Hepatic stellate cell (primary cell): ENCODE measurements at regions not wholly inside any gene's neighbourhood (a gene's known extent, or its start where the extent isn't known, plus 50 kb on each side); places are given as distances from the start of the nearest gene placed in this dataset.
"Not testable (repeated sequence)": the region's sequence is repeated elsewhere in the genome, so short reads cannot be mapped to it uniquely, and the experiment has no call there.

ENCODE experiments used
- DNase-seq: peaks from one replicate; pipeline ENCODE4 v3.0.0; 2011; ENCODE audit warnings: low spot score

DNA sequence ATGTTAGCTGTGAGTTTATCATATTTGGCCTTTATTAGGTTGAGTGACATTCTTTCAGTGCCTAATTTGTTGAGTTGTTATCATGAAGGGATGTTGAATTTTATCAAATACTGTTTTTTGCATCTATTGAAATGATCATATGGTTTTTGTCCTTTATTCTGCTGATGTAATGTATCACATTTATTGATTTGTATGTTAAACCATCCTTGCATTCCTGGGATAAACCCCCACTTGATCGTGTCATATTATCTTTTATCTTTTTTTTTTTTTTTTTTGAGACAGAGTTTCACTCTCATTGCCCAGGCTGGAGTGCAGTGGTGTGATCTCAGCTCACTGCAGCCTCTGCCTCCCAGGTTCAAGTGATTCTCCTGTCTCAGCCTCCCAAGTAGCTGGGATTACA, 51.9 kb upstream of the MFGE8 start:
- not testable (repeated sequence) for DNase-seq

DNA sequence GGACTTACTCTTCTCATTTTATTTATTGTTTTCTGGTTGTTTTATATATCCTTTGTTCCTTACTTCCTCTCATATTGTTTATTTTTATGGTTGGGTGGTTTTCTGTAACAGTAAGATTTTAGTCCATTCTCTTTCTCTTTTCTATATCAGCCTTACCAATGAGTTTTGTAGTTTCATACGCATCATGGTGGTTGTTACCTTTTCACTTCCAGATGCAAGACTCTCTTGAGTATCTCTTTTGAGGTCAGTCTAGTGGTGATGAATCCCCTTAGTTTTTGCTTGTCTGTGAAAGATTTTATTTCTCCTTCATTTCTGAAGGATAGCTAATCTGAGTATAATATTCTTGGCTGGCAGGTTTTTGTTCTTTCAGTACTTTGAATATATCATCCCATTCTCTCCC, 57.1 kb upstream of the MFGE8 start:
- DNase-seq = no peak

DNA sequence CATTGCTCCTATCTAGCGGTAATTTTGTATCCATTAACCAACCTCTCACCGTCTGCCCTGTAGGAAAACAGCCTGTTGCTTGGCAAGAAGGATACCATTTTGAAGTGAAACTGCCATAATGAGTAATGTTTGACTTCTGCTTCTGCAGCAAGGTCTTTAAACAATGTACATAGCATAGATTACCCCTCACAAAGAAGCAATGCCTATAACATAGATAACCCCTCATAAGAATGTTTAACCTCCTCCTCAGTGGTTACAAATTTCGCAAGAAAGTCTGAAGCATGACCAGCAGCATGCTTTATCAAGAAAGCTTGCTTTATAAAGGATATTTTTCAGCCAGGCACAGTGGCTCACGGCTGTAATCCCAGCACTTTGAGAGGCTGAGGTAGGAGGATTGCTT, 61.2 kb upstream of the MFGE8 start:
- no peak for DNase-seq

DNA sequence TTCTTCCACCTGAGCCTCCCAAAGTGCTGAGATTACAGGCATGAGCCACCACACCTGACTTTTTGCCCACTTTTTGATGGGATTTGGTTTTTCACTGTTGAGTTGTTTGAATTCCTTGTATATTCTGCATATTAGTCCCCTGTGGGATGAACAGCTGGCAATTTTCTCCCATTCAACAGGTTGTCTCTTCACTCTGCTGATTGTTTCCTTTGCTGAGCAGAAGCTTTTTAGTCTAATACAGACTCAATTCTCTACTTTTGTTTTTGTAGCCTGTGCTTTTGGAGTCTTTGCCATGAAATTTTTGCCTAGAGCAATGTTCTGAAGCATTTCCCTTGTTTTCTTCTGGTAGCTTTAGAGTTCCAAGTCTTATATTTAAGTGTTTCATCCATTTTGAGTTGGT, 62.7 kb upstream of the MFGE8 start:
- no peak for DNase-seq

DNA sequence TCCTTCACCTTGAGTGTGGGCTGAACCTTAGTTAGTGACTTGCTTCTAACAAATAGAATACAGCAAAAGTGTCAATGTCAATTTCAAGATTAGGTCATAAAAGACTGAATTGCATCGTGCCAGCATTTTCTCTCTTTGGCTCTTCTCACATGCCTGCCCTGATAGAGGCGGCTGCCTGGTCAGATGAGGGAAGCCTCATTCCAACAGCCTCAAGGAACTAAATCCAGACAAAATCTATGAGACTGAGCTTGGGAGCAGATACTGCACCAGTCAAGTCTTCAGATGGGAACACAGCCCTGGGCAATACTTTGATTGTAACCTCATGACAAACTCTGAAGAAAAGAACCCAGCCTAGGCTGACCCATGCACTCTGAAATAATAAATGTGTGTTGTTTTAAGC, 63.5 kb upstream of the MFGE8 start:
- DNase-seq = no peak

DNA sequence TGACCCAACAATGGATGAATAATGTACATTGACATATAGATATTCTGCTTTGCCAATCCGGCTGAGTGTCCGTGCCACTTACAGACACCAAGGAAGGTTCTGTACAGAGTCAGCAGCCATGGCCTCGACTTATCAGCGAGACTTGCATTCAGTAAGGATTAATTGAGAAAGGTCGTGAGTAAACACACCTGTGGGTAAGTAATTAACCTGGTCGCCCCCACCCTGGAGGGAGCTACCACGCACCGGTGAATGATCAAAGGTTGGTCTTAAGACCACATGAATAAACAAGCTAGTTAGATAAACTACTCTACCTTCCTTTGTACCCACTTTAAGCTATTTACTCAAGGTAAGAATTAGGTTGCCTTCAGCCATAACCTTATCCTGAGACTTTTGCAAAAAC, 66.5 kb upstream of the MFGE8 start:
- DNase-seq = no peak

DNA sequence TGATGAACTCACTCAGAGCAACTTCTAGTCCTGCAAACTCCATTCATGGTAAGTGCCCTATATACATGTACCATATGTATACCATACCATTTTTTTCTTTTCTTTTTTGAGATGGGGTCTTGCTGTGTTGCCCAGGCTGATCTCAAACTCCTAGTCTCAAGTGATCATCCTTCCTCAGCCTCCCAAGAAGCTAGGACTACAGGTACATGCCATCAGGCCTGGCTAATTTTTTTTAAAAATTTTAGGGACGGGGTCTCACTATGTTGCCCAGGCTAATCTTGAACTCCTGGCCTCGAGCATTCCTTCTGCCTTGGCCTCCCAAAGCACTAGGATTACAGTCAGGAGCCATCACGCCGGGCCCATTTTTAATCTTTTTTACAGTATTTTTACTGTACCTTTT, 67.3 kb upstream of the MFGE8 start:
- DNase-seq = no peak

DNA sequence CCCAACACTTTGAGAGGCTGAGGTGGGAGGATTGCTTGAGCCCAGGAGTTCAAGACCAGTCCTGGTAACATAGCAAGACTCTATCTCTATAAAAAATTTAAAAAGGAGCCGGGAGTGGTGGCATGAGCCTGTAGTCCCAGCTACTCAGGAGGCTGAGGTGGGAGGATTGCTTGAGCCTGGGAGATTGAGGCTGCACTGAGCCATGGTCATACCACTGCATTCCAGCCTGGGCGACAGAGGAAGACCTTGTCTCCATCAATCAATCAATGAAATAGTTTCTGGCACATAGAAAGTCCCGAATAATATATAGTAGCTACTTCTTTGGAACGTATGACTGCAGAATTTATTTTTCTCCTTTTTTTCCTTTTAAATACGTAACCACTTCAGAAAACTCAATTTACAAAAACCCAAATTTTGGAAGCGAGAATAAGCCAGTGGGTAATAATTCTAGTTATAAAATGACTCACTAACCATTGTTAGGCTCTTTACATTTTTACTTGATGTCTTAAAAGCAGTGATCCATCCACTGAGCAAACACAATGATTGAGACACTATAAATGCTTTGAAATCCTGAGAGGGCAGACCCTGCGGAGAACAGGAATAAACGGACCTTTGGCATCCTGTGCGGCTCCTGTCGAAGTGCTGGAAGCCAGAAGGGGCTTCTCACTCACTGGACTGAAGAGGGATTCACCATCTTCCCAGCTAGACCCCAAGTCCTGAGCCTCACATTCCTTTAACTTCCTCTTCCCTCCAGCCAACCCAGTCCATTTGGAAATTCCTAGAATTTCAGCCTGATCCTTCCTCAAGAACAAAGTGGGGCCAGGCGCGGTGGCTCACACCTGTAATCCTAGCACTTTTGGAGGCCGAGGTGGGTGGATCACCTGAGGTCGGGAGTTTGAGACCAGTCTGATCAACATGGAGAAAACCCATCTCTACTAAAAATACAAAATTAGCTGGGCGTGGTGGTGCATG, 68.4 kb upstream of the MFGE8 start:
- DNase-seq = no peak

DNA sequence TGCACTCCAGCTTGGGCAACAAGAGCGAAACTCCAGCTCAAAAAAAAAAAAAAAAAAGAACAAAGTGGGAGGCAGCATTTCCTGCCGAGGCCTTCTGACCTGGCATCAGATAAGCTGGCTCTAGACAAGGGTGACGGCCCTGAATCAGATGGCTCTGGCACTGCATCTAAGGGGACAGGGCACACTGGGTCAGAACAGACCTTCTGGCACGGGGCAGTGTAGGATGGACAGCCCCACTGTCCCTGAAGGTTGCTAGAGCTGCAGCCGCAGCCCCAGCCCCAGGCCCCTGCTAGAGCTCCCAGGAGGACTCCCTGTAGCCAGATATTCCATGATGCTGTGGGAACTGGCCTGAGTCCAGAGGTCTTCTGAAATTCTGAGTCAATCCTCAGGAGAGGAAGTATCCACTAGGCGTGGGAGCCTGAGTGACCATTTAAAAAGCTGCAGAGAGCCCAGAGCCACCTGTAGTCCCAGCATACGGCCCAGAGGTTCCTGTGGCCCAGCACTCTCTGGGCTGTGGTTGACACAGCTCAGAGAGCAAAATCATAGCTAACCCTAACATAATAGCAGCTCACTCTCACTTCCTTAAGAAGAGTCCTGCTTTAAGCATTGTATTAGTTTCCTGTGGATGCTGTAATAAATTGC, 69.2 kb upstream of the MFGE8 start:
- peak; percentile 84 for DNase-seq

DNA sequence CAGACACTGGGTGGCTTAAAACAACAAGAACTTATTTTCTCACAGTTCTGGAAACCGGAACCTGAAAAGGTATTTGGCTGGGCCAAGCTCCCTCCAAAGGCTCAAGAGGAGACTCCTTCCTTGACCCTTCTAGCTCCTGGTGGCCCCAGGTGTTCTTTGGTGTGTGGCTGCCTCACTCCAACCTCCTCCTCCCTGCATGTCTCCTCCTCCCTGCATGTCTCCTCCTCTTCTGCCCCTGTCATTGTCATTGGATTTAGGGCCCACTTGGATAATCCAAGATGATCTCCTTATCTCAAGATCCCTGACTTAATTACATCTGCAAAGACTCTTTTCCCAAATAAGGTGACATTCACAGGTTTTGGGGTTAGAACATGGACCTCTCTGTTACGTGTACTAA, 69.8 kb upstream of the MFGE8 start:
- DNase-seq = no peak

DNA sequence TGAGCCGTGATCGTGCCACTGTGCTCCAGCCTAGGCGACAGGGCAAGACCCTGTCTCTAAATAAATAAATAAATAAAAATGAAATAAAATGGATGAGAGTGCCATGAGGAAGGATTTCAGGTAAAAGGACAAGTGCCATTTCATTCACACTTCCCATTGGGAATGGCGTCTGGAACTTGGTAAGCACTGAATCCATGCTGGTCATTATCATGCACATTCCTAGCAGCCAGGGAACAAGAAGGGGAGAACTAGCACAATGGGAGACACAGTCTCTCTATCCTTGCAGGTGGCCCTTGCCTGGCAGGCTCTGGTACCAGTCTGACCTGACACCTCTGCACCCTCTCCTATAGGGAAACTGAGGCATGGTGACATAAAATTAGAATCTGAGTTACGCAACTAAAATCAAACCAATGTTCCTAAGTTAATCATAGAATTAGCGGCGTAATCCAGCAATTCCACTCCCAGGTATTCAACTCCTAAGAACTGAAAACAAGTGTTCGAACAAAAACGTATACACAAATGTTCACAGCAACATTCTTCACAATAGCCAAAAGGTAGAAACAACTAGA, 70.8 kb upstream of the MFGE8 start:
- no peak for DNase-seq

DNA sequence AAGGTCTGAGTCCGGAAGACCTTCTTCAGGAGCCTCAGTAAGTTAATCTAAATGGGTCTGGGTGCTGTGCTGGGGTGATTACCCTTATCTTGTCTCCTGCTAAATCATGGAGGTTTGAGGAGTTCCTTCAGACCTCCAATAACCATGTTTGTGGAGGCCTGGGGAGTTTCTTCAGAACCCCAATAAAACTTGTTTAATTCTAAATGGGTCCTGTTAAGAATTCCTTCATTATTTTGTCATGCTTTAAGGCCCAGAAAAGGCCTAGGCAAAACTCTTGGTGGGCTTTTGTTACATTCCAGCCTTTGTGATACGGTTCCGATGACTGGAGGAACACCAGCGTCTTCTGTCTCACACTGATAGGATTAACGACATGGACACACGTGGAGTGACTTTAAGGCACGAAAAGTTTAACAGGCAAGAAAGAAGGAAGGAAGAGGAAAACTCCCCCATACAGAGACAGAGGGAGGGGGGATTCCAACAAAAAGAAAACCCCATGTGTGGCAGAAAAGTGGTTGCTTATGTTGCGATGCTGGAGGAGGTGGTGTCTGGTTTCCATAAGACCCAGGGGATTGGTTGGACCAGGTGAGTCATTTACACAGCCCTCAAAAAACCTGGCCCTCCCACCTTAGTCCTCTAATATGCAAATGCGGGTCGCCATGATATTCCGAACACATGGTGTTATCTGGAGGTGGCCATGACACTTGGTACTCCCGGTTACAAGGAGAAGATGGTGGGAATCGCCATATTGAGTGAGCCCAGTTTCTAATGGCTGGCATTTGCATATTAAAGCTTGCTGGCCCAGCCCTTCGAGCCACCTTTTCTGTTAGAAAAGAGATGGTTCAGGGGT, 72.6 kb upstream of the MFGE8 start:
- no peak for DNase-seq

DNA sequence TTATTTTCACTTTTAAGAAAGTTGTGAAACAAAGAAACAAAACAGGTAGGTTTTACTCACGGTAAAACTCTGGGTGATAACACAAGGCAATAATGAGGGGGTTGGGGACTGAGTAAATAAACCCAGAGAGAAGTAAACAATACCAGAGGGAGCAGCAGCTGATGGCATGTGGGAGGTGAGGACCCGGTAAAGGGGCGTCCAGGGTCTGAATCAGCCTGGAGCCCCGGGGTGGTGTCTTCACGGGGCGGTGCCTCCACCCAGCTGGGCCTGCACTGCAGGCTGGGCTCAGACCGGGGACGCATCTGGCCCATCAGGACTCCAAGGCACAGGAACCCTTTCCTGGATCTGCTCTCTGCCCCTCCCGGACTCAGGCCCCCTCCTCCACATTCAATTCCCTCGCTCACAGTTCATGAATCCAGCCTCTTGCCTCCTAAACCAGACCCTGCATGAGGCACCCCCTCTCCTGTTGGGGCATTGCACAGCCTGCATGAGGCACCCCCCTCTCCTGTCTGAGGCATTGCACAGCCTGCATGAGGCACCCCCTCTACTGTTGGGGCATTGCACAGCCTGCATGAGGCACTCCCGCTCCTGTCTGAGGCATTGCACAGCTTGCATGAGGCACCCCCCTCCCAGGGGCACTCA, 73.9 kb upstream of the MFGE8 start:
- no peak for DNase-seq

DNA sequence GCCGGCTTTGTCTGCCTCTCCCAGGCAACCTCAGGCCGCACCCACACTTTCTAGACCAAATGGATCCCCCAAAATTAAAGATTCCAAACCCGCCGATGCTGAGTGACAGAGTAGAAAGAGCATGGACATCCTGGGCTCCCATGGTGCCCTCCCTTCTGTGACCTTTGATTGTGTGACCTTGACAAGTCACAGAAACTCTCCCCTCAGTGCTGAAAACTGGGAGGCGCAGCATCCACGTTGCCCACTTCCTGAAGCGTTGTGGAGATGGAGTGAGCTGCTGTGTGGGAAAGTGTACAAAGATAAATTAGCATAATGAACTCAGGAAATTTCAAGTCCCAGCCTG, 74.4 kb upstream of the MFGE8 start:
- DNase-seq = no peak

DNA sequence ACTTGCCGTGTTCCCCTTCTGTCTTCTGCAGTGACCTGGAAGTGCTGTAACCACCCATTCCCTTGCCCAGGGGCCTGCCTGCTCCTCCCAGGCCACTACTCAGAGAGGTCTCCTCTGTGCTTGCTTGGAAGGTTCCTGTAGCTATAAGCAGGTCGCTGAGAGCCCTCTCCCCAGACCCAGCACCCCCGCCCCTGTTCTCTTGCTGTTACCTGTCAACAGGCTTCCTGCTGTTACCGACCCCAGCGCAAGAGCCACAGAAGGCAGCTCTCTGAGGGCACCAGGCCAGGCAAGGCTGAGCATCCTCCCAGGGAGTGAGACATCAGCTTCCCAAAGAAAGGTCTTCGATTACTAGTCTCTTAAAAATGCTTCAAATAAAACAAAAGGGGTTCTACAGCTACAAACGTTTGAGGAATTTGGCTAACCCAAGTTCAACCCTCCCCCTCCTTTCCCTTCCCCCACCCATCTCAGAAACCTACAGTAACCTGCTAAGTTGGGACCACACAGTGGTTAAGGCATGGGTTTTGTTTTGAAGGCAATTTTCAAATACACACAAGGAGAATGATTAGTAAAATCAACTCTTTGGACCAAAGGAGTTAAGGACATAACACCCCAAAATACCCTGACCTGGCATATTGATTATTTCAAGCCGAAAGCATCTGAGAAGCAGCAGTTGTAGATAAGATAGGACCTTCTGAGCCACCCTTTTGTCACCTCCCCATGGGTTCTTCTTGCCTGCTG, 74.9 kb upstream of the MFGE8 start:
- DNase-seq = peak; percentile 27

DNA sequence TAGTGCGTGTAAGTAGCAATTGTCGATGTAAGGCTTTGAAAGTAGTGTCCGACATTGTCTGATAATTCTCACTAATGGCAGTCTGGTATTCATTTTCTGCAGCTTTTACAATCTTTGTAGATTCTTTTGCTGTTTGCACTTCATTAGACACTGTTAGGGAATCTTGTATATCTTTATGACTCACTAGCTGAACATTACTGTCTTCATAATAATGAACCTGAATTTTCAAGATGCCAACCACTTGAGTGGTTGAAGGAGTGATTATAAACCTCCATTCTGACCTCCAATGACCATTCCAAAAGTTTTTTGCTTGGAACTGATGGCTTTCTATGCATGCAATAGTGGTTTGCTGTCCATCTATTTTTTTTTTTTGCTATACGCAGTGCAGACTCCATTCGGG, 76.4 kb upstream of the MFGE8 start:
- DNase-seq = peak; percentile 37

DNA sequence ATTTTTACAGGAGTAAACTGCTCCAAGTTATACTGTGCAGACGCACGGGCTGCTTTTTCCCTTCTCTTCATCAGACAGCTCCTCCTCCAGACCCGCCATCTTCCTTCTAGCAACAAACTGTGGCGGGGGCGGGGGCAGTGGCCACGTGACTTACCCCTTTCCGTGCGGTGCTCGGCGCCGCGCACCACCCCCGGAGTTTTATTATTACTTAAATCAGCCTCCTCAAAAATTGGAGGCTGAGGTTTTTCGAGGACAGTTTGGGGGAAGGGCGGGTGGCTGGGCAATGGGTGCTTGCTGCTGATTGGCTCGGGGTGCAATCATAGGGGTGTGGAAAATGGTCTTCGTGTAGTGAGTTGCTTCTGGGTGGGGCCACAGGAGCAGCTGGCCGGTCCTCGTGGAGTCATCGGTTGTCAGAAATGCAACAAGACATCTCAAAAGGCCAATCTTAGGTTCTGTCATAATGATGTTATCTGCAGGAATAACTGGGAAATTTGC, 77.1 kb upstream of the MFGE8 start:
- no peak for DNase-seq

DNA sequence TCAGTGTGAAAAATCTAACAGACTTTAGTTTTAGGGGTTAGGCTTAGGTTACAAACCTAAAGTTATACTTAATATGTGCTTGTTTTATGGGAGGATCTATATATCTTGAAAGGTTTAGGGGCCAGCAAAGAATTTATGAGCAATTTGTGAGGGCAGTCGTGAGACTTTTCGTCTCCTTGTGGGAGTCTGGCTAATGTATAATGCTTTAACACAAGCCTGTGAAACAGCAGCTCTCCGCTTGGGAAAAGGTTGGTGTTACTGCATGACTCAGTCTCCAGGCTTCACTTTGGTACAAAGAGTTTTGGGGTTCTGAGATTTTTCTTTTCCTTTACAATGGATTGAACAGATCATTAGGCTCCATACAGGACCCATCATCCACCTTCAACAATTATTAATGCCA, 79.0 kb upstream of the MFGE8 start:
- DNase-seq = no peak

DNA sequence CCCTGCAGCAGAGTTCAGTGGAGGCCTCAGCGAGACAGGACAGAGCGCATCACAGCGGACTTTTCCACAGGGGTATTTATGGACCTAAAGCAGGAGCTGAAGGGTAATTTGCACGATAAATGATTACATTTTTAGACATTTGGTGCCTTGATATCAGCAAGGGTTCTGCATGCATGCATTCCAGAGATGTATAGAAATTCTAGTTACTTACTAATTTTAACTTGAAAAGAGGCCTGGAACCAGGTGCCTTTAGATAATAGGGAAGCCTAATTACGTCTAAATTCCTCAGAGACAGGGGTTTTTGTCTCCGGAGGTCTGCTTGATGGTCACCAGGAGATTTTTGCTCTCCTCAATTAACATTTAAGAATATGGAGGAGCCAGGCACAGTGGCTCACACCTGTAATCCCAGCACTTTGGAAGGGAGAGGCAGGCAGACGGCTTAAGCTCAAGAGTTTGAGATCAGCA, 79.8 kb upstream of the MFGE8 start:
- DNase-seq = no peak

DNA sequence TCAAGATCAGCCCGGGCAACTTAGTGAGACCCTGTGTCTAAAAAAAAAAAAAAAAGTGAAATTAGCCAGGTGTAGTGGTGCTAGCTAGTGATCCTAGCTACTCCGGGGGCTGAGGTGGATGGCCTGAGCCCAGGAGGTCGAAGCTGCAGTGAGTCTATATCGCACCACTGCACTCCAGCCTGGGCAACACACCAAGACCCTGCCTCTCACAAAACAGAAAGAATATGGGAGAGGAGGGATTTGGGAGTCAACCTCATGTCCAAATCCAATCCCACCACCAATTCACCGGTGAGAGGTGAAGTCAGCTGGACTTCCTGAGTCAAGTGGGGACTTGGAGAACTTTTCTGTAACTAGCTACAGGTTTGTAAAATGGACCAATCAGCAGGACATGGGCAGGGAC, 80.5 kb upstream of the MFGE8 start:
- DNase-seq = no peak

DNA sequence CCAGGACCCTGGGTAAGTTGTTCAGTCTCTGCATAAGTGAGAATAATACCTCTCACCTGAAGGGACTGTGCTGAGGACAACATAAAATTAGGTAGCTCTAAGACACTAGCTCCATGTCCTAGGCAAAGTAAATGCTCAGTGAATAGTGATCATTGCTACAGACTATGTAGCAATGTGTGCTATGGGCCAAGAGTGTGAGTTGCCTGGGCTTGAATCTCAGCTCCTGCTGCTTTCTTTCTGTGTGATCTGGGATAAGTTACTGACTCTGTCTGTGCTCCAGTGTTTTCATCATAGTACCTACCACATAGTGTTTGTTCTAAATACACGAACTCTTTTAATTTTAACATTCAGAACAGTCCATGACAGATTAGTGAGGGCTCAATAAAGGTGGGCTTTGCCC, 81.1 kb upstream of the MFGE8 start:
- no peak for DNase-seq
